ENCODE measurements at regions not wholly inside any gene's neighbourhood (a gene's known extent, or its start where the extent isn't known, plus 50 kb on each side); places are given as distances from the start of the nearest gene placed in this dataset.
A peak's percentile ranks its signal among the peaks of the same experiment; 100 is the strongest.
"Not testable (repeated sequence)": the region's sequence is repeated elsewhere in the genome, so short reads cannot be mapped to it uniquely, and the experiment has no call there.

DNA sequence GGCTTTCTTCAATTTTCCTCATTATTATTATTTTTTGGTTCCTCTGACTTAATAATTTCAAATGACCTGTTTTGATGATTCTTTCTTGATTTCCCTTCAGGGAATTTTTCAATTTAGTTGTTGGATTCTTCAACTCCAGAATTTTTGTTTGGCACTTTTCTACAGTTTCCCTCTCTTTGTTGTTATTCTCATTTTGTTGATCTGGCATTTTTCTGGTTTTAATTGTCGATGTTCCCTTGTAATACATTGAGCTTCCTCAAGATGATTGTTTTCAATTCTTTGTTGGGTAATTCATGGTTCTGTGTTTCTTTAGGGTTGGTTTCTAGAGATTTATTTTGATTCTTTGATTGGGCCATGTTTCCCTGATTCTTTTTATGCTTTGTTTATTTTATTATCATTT is 67.8 kb upstream of the DNAJC1 start:
- no peak for DNase-seq

DNA sequence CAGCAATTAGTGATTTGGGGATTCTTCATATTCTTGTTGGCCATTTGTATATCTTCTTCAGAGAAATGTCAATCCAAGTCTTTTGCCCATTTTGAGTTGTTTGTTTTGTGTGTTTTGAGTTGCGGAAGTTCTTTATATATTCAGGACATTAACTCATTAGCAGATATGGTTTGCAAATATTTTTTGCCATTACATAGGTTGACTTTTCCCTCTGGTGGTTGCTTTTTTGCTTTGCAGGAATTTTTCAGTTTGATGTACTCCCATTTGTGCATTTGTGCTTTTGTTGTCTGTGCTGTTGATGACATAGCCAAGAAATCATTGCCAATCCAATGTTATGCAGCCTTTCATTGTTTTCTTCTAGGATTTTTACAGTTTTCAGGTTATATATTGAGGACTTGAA is 63.6 kb upstream of the DNAJC1 start:
- no peak for DNase-seq

- DNase-seq, result not testable (repeated sequence)
Measured at GRCh38 chr10:22060984-22061383, 57.5 kb upstream of the DNAJC1 start.

- DNase-seq, result no peak
Measured at GRCh38 chr10:22058201-22058600, 54.7 kb upstream of the DNAJC1 start.

DNA sequence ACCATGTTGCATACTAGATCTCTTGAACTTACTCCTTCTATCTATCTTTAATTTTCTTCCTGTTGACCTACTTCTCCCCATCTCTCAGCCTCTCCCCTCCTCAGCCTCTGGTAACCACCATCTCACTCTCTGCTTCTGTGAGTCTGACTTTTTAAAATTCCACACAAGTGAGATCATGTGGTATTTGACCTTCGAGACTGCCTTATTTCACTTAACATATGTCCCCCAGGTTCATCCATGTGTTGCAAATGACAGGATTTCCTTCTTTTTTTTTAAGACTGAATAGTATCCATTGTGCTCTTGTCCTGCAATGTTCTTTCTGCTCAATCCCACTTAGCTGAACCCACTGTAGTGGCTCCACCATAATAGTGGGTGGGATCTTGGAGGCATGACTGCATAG is 51.4 kb upstream of the DNAJC1 start:
- peak; percentile 34 for DNase-seq
